ENCODE measurements at regions not wholly inside any gene's neighbourhood (a gene's known extent, or its start where the extent isn't known, plus 50 kb on each side); places are given as distances from the start of the nearest gene placed in this dataset.

DNA sequence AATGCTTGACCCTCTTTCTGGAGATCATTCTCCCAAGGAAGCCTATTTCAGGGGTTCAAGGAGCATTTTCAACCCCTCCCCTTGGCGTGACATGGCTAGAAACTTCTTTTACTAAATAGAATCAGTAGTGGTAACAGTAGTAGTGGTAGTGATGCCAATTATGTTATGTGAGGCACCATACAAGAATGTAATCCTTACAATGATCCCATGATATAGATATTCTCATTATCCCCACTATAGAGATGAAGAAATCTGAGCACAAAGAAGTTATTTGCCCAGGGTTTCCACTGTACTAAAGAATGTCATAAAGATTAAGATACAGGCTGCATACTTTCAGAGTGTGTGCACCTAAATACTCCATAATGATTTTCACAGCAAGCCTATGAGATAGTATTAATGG, 155.4 kb upstream of the CLINT1 start:
- no peak overlapping the region for H3K4me3 ChIP-seq (ENCODE audit: low read length)
- POLR2A ChIA-PET (ENCODE audit: unreplicated experiment), result no interaction called here
- H3K9me2 ChIP-seq (replicated peaks; ENCODE audit: low read length), result no peaks in the 10 kb centered on the region
- ATAC-seq (peak; percentile 8; the same call in 1 of the 2 replicates), DNase-seq (peak; percentile 39)
- TF ChIP-seq EZH2phosphoT487 (IDR thresholded peaks at IDR 0.05; ENCODE audit: borderline replicate concordance, low read length), result no peak
- TF ChIP-seq EZH2 (IDR thresholded peaks at IDR 0.05; ENCODE audit: low read length, unreplicated experiment), result no peak
- TF ChIP-seq, protein P1, sequence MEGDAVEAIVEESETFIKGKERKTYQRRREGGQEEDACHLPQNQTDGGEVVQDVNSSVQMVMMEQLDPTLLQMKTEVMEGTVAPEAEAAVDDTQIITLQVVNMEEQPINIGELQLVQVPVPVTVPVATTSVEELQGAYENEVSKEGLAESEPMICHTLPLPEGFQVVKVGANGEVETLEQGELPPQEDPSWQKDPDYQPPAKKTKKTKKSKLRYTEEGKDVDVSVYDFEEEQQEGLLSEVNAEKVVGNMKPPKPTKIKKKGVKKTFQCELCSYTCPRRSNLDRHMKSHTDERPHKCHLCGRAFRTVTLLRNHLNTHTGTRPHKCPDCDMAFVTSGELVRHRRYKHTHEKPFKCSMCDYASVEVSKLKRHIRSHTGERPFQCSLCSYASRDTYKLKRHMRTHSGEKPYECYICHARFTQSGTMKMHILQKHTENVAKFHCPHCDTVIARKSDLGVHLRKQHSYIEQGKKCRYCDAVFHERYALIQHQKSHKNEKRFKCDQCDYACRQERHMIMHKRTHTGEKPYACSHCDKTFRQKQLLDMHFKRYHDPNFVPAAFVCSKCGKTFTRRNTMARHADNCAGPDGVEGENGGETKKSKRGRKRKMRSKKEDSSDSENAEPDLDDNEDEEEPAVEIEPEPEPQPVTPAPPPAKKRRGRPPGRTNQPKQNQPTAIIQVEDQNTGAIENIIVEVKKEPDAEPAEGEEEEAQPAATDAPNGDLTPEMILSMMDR (conservative IDR thresholded peaks at IDR 0.05; ENCODE audit: low read depth, low read length), result no peak
- no peak overlapping the region for H3K4me2 ChIP-seq (ENCODE audit: low read length)
- no peak overlapping the region for H2AFZ ChIP-seq (ENCODE audit: low read length)
- no peaks in the 10 kb centered on the region for H3K36me3 ChIP-seq (ENCODE audit: low read depth, low read length)
- intact Hi-C loops (cut with micrococcal nuclease), result loop anchor here (10.0 kb wide), 1 partner anchor 160 kb away; no protein-coding TSS in a partner anchor
- no TSS peak for BruUV-seq (replicated peaks)
- H3K9ac ChIP-seq (ENCODE audit: low read length), result no peak overlapping the region
- H3K27ac ChIP-seq (ENCODE audit: low read length), result no peak overlapping the region
- H3K79me2 ChIP-seq (ENCODE audit: low read length), result no peaks in the 10 kb centered on the region
- H3K9me3 ChIP-seq (ENCODE audit: low read length), result no peaks in the 10 kb centered on the region
- no peaks in the 10 kb centered on the region for H3F3A ChIP-seq (ENCODE audit: low read length, unreplicated experiment)
- no peaks in the 10 kb centered on the region for H3K4me1 ChIP-seq (ENCODE audit: insufficient read depth, low read length)
- CTCF ChIA-PET, result interaction anchor here (0.5 to 0.6 kb wide), 3 partner anchors 56 to 498 kb away, joined by 3 to 4 read pairs (median 4); no protein-coding TSS in a partner anchor
- peaks cover 37% of the 10 kb centered on the region for H3K27me3 ChIP-seq (ENCODE audit: low read length)
- H4K20me1 ChIP-seq (ENCODE audit: low read length), result no peaks in the 10 kb centered on the region

DNA sequence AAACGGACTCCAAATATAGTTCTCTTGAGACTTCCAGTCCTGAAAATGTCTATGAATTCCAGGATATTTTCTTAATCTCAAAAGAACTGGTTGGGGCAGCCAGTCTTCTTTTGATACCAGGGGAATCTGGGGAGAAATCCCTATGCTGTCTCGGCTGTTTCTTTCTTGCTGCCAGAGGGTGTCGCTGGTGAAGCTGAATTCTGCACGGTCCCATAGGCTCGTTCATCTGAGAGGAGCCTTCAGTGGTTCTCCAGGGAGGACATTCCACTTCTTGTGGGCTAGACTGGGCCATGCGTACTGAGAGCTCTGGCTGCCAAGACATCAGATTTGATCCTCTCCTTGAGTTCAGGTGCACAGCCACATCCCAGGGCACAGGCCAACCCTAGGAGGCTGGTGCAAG, 155.0 kb upstream of the CLINT1 start:
- intact Hi-C loops (cut with micrococcal nuclease), result loop anchor here (10.0 kb wide), 1 partner anchor 161 kb away; no protein-coding TSS in a partner anchor
- no peak overlapping the region for H3K9ac ChIP-seq (ENCODE audit: low read length)
- peak; percentile 77 for DNase-seq
- no peaks in the 10 kb centered on the region for H3K36me3 ChIP-seq (ENCODE audit: low read depth, low read length)
- H3K4me1 ChIP-seq (ENCODE audit: insufficient read depth, low read length), result no peaks in the 10 kb centered on the region
- no peak overlapping the region for H3K4me3 ChIP-seq (ENCODE audit: low read length)
- no peak overlapping the region for H2AFZ ChIP-seq (ENCODE audit: low read length)
- H3K4me2 ChIP-seq (ENCODE audit: low read length), result no peak overlapping the region
- BruUV-seq (replicated peaks), result no TSS peak
- CTCF ChIA-PET, result interaction anchor here (0.5 to 0.6 kb wide), 3 partner anchors 56 to 498 kb away, joined by 3 to 4 read pairs (median 4); no protein-coding TSS in a partner anchor
- no peaks in the 10 kb centered on the region for H3K79me2 ChIP-seq (ENCODE audit: low read length)
- H4K20me1 ChIP-seq (ENCODE audit: low read length), result no peaks in the 10 kb centered on the region
- no peaks in the 10 kb centered on the region for H3F3A ChIP-seq (ENCODE audit: low read length, unreplicated experiment)
- peaks cover 40% of the 10 kb centered on the region for H3K27me3 ChIP-seq (ENCODE audit: low read length)
- no peak for TF ChIP-seq EZH2phosphoT487 (IDR thresholded peaks at IDR 0.05; ENCODE audit: borderline replicate concordance, low read length)
- TF ChIP-seq EZH2 (IDR thresholded peaks at IDR 0.05; ENCODE audit: low read length, unreplicated experiment), result no peak
- TF ChIP-seq, protein P1 (conservative IDR thresholded peaks at IDR 0.05; ENCODE audit: low read depth, low read length), result peak; percentile 97
- no peak overlapping the region for H3K27ac ChIP-seq (ENCODE audit: low read length)
- no peaks in the 10 kb centered on the region for H3K9me3 ChIP-seq (ENCODE audit: low read length)
- peak; percentile 94 for ATAC-seq
- H3K9me2 ChIP-seq (replicated peaks; ENCODE audit: low read length), result no peaks in the 10 kb centered on the region
- POLR2A ChIA-PET (ENCODE audit: unreplicated experiment), result no interaction called here

DNA sequence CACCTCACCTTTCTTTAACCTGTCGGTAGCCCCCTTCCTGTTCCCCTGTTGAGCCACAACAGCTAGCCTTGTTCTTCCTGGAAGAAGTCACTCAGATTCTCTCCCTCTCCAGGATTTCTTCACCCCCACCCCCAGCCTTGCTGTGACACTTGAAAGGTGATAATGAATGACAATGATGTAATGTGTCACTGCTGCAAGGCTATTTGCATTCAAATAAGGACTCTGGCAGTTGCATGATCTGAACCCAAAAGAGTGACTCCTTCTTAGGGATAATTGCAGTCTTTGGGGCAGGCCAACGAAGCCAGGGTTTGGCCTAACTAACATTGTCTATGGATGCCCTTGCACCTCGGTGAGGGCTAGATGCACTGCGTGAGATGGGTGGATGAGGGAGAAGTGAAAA, 154.4 kb upstream of the CLINT1 start:
- Histone ChIP-seq H3K9ac (ENCODE audit: low read length) (no peak overlapping the region), H3K27me3 (ENCODE audit: low read length) (peaks cover 40% of the 10 kb centered on the region), H3F3A (ENCODE audit: low read length, unreplicated experiment) (no peaks in the 10 kb centered on the region), H3K4me1 (ENCODE audit: insufficient read depth, low read length) (no peaks in the 10 kb centered on the region), H3K9me2 (replicated peaks; ENCODE audit: low read length) (no peaks in the 10 kb centered on the region), H3K9me3 (ENCODE audit: low read length) (no peaks in the 10 kb centered on the region), H4K20me1 (ENCODE audit: low read length) (no peaks in the 10 kb centered on the region), H3K36me3 (ENCODE audit: low read depth, low read length) (no peaks in the 10 kb centered on the region), H3K4me2 (ENCODE audit: low read length) (no peak overlapping the region), H3K4me3 (ENCODE audit: low read length) (no peak overlapping the region), H3K79me2 (ENCODE audit: low read length) (no peaks in the 10 kb centered on the region), H2AFZ (ENCODE audit: low read length) (no peak overlapping the region), H3K27ac (ENCODE audit: low read length) (no peak overlapping the region)
- TF ChIP-seq, protein P1 (conservative IDR thresholded peaks at IDR 0.05; ENCODE audit: low read depth, low read length), result no peak
- no peak for TF ChIP-seq EZH2 (IDR thresholded peaks at IDR 0.05; ENCODE audit: low read length, unreplicated experiment)
- no peak for TF ChIP-seq EZH2phosphoT487 (IDR thresholded peaks at IDR 0.05; ENCODE audit: borderline replicate concordance, low read length)
- ChIA-PET CTCF (interaction anchor here (1.1 kb wide), 1 partner anchor 62 kb away, joined by 6 read pairs; no protein-coding TSS in a partner anchor), POLR2A (ENCODE audit: unreplicated experiment) (no interaction called here)
- no peak for DNase-seq
- no TSS peak for BruUV-seq (replicated peaks)
- ATAC-seq, result no peak
- intact Hi-C loops (cut with micrococcal nuclease), result loop anchor here (10.0 kb wide), 1 partner anchor 161 kb away; no protein-coding TSS in a partner anchor

Data from PC-3 (cell line).